Neural progenitor cell (in vitro differentiated cells): ENCODE measurements at regions not wholly inside any gene's neighbourhood (a gene's known extent, or its start where the extent isn't known, plus 50 kb on each side); places are given as distances from the start of the nearest gene placed in this dataset.

Experiments used
- DNase-seq: peaks from one replicate; pipeline ENCODE4 v3.0.0-alpha.2; 2016; ENCODE audit warnings: low spot score
- H2AFZ ChIP-seq: fragments of 200-600 bp; sonication (generic); replicated peaks from 2 replicates; pipeline ENCODE4 v1.6.1; 2016; ENCODE audit warnings: antibody characterized with exemption
- H3F3A ChIP-seq: fragments of 200-600 bp; sonication (generic); 2 replicates; pipeline ENCODE4 v1.6.1; 2016; ENCODE audit warnings: antibody characterized with exemption, low read depth
- H3K27ac ChIP-seq: fragments of 200-600 bp; sonication (generic); 2 replicates; pipeline ENCODE4 v1.5.1; 2016; ENCODE audit warnings: mild to moderate bottlenecking
- H3K27me3 ChIP-seq: fragments of 200-600 bp; sonication (generic); 2 replicates; pipeline ENCODE4 v1.6.1; 2016; ENCODE audit warnings: mild to moderate bottlenecking, moderate library complexity
- H3K36me3 ChIP-seq: fragments of 200-600 bp; sonication (generic); 2 replicates; pipeline ENCODE4 v1.5.1; 2016
- H3K4me1 ChIP-seq: fragments of 200-600 bp; sonication (generic); 2 replicates; pipeline ENCODE4 v1.6.1; 2016; ENCODE audit warnings: mixed run types
- H3K4me2 ChIP-seq: fragments of 200-600 bp; sonication (generic); 2 replicates; pipeline ENCODE4 v1.6.1; 2016
- H3K4me3 ChIP-seq: fragments of 200-600 bp; sonication (generic); 2 replicates; pipeline ENCODE4 v1.5.1; 2016
- H3K79me2 ChIP-seq: fragments of 200-600 bp; sonication (generic); 2 replicates; pipeline ENCODE4 v1.6.1; 2016; ENCODE audit warnings: low read depth
- H3K9ac ChIP-seq: fragments of 200-600 bp; sonication (generic); 2 replicates; pipeline ENCODE4 v1.6.1; 2016
- H3K9me3 ChIP-seq: fragments of 200-600 bp; sonication (generic); 2 replicates; pipeline ENCODE4 v1.5.1; 2016; ENCODE audit warnings: low read depth
- H4K20me1 ChIP-seq: fragments of 200-600 bp; sonication (generic); 2 replicates; pipeline ENCODE4 v1.6.1; 2016; ENCODE audit warnings: low read depth
- H3K27ac Mint-ChIP-seq: 3 replicates; pipeline ENCODE4 v1.8.0; 2021; ENCODE audit warnings: mixed read lengths
- H3K27me3 Mint-ChIP-seq: 2 replicates; pipeline ENCODE4 v1.8.0; 2022; ENCODE audit warnings: low read depth, mild to moderate bottlenecking, inconsistent platforms, moderate library complexity, mixed read lengths; ENCODE audit not compliant: insufficient read depth
- H3K36me3 Mint-ChIP-seq: 3 replicates; pipeline ENCODE4 v1.8.0; 2021; ENCODE audit warnings: mixed read lengths
- H3K4me1 Mint-ChIP-seq: 3 replicates; pipeline ENCODE4 v1.8.0; 2021; ENCODE audit warnings: mixed read lengths
- H3K4me3 Mint-ChIP-seq: 3 replicates; pipeline ENCODE4 v1.8.0; 2021; ENCODE audit warnings: mild to moderate bottlenecking, moderate library complexity, mixed read lengths
- H3K9me3 Mint-ChIP-seq: 3 replicates; pipeline ENCODE4 v1.8.0; 2020; ENCODE audit warnings: mixed read lengths
- CTCF ChIP-seq: fragments of 200-600 bp; sonication (generic); IDR thresholded peaks from 2 replicates; pipeline ENCODE4 v1.5.1; 2017; ENCODE audit warnings: antibody characterized with exemption, mild to moderate bottlenecking
- EZH2 ChIP-seq: fragments of 200-600 bp; sonication (generic); IDR thresholded peaks from 2 replicates; pipeline ENCODE4 v1.6.1; 2017; ENCODE audit warnings: antibody characterized with exemption, mild to moderate bottlenecking, moderate library complexity
- EZH2phosphoT487 ChIP-seq: fragments of 200-600 bp; sonication (generic); IDR thresholded peaks from 2 replicates; pipeline ENCODE4 v1.6.1; 2017; ENCODE audit warnings: antibody characterized with exemption

GRCh38 chr12:19971361-19972280 is 396.7 kb upstream of the PDE3A start:
- Histone ChIP-seq H3K9me3 (no peaks in the 10 kb centered on the region), H3K36me3 (no peaks in the 10 kb centered on the region), H3K9ac (no peak overlapping the region), H4K20me1 (no peaks in the 10 kb centered on the region), H3K4me2 (no peak overlapping the region), H3K4me1 (peaks cover 15% of the 10 kb centered on the region), H3K79me2 (no peaks in the 10 kb centered on the region), H2AFZ (peak overlapping the region; percentile 23), H3K27ac (no peak overlapping the region), H3F3A (no peaks in the 10 kb centered on the region), H3K27me3 (no peaks in the 10 kb centered on the region), H3K4me3 (no peak overlapping the region)
- H3K36me3 Mint-ChIP-seq, result no peaks in the 10 kb centered on the region
- TF ChIP-seq EZH2, result no peak
- peak; percentile 11 for TF ChIP-seq CTCF
- H3K9me3 Mint-ChIP-seq, result no peaks in the 10 kb centered on the region
- peaks cover 7% of the 10 kb centered on the region for H3K27me3 Mint-ChIP-seq
- H3K4me3 Mint-ChIP-seq, result peak overlapping the region; percentile 36
- H3K27ac Mint-ChIP-seq, result peak overlapping the region; percentile 94
- H3K4me1 Mint-ChIP-seq, result peaks cover 48% of the 10 kb centered on the region
- DNase-seq, result peak; percentile 73

GRCh38 chr12:19972325-19973288 is 395.7 kb upstream of the PDE3A start:
- Histone ChIP-seq H3K27ac (no peak overlapping the region), H4K20me1 (no peaks in the 10 kb centered on the region), H3K9ac (no peak overlapping the region), H3K4me2 (no peak overlapping the region), H2AFZ (peak overlapping the region; percentile 23), H3K27me3 (no peaks in the 10 kb centered on the region), H3K79me2 (no peaks in the 10 kb centered on the region), H3F3A (no peaks in the 10 kb centered on the region), H3K36me3 (no peaks in the 10 kb centered on the region), H3K4me1 (peaks cover 10% of the 10 kb centered on the region), H3K9me3 (no peaks in the 10 kb centered on the region), H3K4me3 (no peak overlapping the region)
- H3K36me3 Mint-ChIP-seq, result no peaks in the 10 kb centered on the region
- no peaks in the 10 kb centered on the region for H3K9me3 Mint-ChIP-seq
- no peak for TF ChIP-seq CTCF
- TF ChIP-seq EZH2, result no peak
- TF ChIP-seq EZH2phosphoT487, result no peak
- H3K4me1 Mint-ChIP-seq, result peaks cover 39% of the 10 kb centered on the region
- peaks cover 7% of the 10 kb centered on the region for H3K27me3 Mint-ChIP-seq
- DNase-seq, result no peak
- H3K27ac Mint-ChIP-seq, result peak overlapping the region; percentile 94
- no peak overlapping the region for H3K4me3 Mint-ChIP-seq

GRCh38 chr12:19978193-19978592 is 390.1 kb upstream of the PDE3A start:
- H3K36me3 Mint-ChIP-seq, result no peaks in the 10 kb centered on the region
- Histone ChIP-seq H3K9ac (no peak overlapping the region), H3K36me3 (no peaks in the 10 kb centered on the region), H3K27ac (no peak overlapping the region), H3K9me3 (no peaks in the 10 kb centered on the region), H3F3A (no peaks in the 10 kb centered on the region), H3K4me2 (no peak overlapping the region), H3K4me3 (no peak overlapping the region), H3K79me2 (no peaks in the 10 kb centered on the region), H4K20me1 (no peaks in the 10 kb centered on the region), H3K27me3 (no peaks in the 10 kb centered on the region), H2AFZ (no peak overlapping the region), H3K4me1 (no peaks in the 10 kb centered on the region)
- H3K27me3 Mint-ChIP-seq, result peaks cover 5% of the 10 kb centered on the region
- H3K27ac Mint-ChIP-seq, result no peak overlapping the region
- no peak for TF ChIP-seq EZH2phosphoT487
- no peak for TF ChIP-seq EZH2
- TF ChIP-seq CTCF, result no peak
- H3K4me1 Mint-ChIP-seq, result peaks cover under 1% of the 10 kb centered on the region
- no peak overlapping the region for H3K4me3 Mint-ChIP-seq
- no peak for DNase-seq
- peaks cover 2% of the 10 kb centered on the region for H3K9me3 Mint-ChIP-seq
